ENCODE measurements at regions not wholly inside any gene's neighbourhood (a gene's known extent, or its start where the extent isn't known, plus 50 kb on each side); places are given as distances from the start of the nearest gene placed in this dataset.

DNA sequence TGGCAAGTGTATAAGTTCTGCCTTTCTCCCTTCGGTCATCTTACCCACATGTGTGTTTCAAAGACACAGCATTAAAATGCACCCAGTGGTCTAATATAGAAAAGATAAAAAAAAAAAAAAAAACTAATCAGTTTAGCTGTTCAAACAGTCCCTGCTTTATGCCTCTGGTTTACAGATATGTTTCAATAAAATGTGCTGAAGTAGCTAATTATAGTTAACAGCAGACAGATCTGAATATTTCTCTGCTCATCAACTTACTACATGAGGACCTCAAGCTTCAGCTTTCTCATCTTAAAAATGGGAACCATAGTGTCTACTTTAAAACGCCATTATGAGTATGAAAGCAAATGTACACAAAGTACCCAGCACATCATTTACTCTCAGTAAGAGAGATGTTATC lies 280.6 kb upstream of the DEFB112 start:
- no peak for DNase-seq
- 72% methylated on average over 2 of the region's 2 CpGs for WGBS (ENCODE audit: insufficient coverage, low lambda C conversion rate)
- Histone ChIP-seq H3K36me3 (ENCODE audit: control insufficient read depth, insufficient read depth, low read length) (no peaks in the 10 kb centered on the region), H3K4me3 (ENCODE audit: low read length) (no peak overlapping the region), H3K27ac (ENCODE audit: low read length) (no peak overlapping the region), H3K4me1 (ENCODE audit: control insufficient read depth, insufficient read depth, low read length) (no peaks in the 10 kb centered on the region), H3K27me3 (ENCODE audit: control insufficient read depth, insufficient read depth, low read length) (no peaks in the 10 kb centered on the region), H3K9me3 (ENCODE audit: control insufficient read depth, low read depth, low read length) (no peaks in the 10 kb centered on the region)

GRCh38 chr6:50330963-50331362 lies 281.2 kb upstream of the DEFB112 start:
- DNase-seq = no peak
- H3K4me1 ChIP-seq (ENCODE audit: control insufficient read depth, insufficient read depth, low read length) = no peaks in the 10 kb centered on the region
- no peak overlapping the region for H3K27ac ChIP-seq (ENCODE audit: low read length)
- H3K9me3 ChIP-seq (ENCODE audit: control insufficient read depth, low read depth, low read length) = no peaks in the 10 kb centered on the region
- no peaks in the 10 kb centered on the region for H3K36me3 ChIP-seq (ENCODE audit: control insufficient read depth, insufficient read depth, low read length)
- H3K4me3 ChIP-seq (ENCODE audit: low read length) = no peak overlapping the region
- no peaks in the 10 kb centered on the region for H3K27me3 ChIP-seq (ENCODE audit: control insufficient read depth, insufficient read depth, low read length)
- WGBS (ENCODE audit: insufficient coverage, low lambda C conversion rate) = no CpG with 5 or more reads among the region's 3 CpGs

GRCh38 chr6:50333696-50334095 lies 284.0 kb upstream of the DEFB112 start:
- Histone ChIP-seq H3K9me3 (ENCODE audit: control insufficient read depth, low read depth, low read length) (no peaks in the 10 kb centered on the region), H3K27ac (ENCODE audit: low read length) (no peak overlapping the region), H3K4me1 (ENCODE audit: control insufficient read depth, insufficient read depth, low read length) (no peaks in the 10 kb centered on the region), H3K4me3 (ENCODE audit: low read length) (no peak overlapping the region), H3K27me3 (ENCODE audit: control insufficient read depth, insufficient read depth, low read length) (no peaks in the 10 kb centered on the region), H3K36me3 (ENCODE audit: control insufficient read depth, insufficient read depth, low read length) (no peaks in the 10 kb centered on the region)
- DNase-seq = no peak
- WGBS (ENCODE audit: insufficient coverage, low lambda C conversion rate) = 100% methylated on average over 1 of the region's 4 CpGs

- H3K4me3 ChIP-seq (ENCODE audit: low read length) = no peak overlapping the region
- H3K9me3 ChIP-seq (ENCODE audit: control insufficient read depth, low read depth, low read length) = no peaks in the 10 kb centered on the region
- no peak overlapping the region for H3K27ac ChIP-seq (ENCODE audit: low read length)
- no peak for DNase-seq
- H3K27me3 ChIP-seq (ENCODE audit: control insufficient read depth, insufficient read depth, low read length) = no peaks in the 10 kb centered on the region
- H3K36me3 ChIP-seq (ENCODE audit: control insufficient read depth, insufficient read depth, low read length) = no peaks in the 10 kb centered on the region
- 20% methylated on average over 1 of the region's 3 CpGs for WGBS (ENCODE audit: insufficient coverage, low lambda C conversion rate)
- H3K4me1 ChIP-seq (ENCODE audit: control insufficient read depth, insufficient read depth, low read length) = no peaks in the 10 kb centered on the region
Observed at GRCh38 chr6:50337532-50338122, 287.9 kb upstream of the DEFB112 start.

GRCh38 chr6:50353603-50354002 lies 303.9 kb upstream of the DEFB112 start:
- no peak for DNase-seq
- no peak overlapping the region for H3K4me3 ChIP-seq (ENCODE audit: low read length)
- WGBS (ENCODE audit: insufficient coverage, low lambda C conversion rate) = no CpG with 5 or more reads among the region's 1 CpG
- no peak overlapping the region for H3K27ac ChIP-seq (ENCODE audit: low read length)
- H3K36me3 ChIP-seq (ENCODE audit: control insufficient read depth, insufficient read depth, low read length) = no peaks in the 10 kb centered on the region
- no peaks in the 10 kb centered on the region for H3K4me1 ChIP-seq (ENCODE audit: control insufficient read depth, insufficient read depth, low read length)
- no peaks in the 10 kb centered on the region for H3K9me3 ChIP-seq (ENCODE audit: control insufficient read depth, low read depth, low read length)
- H3K27me3 ChIP-seq (ENCODE audit: control insufficient read depth, insufficient read depth, low read length) = no peaks in the 10 kb centered on the region

DNA sequence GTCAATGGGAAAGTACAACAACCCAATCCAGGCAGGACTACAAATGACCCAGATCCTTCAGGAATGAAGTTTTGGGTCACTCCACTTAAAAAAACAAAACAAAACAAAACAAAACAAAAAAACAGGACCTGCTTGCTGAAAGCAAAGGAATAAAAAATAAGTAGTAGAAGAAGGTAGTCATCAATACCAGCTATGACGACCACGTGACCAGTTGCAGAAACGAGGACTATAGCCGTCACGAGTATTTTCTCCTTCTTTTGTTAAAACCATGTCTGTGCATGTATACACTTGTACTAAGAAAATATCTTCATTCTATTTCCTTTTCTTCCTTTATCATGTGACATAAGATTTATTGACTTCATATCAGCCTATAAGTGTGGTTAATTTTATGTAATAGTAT lies 308.4 kb upstream of the DEFB112 start:
- H3K4me3 ChIP-seq (ENCODE audit: low read length) = no peak overlapping the region
- no peak for DNase-seq
- H3K27ac ChIP-seq (ENCODE audit: low read length) = no peak overlapping the region
- H3K9me3 ChIP-seq (ENCODE audit: control insufficient read depth, low read depth, low read length) = no peaks in the 10 kb centered on the region
- no peaks in the 10 kb centered on the region for H3K27me3 ChIP-seq (ENCODE audit: control insufficient read depth, insufficient read depth, low read length)
- no peaks in the 10 kb centered on the region for H3K36me3 ChIP-seq (ENCODE audit: control insufficient read depth, insufficient read depth, low read length)
- no peaks in the 10 kb centered on the region for H3K4me1 ChIP-seq (ENCODE audit: control insufficient read depth, insufficient read depth, low read length)
- WGBS (ENCODE audit: insufficient coverage, low lambda C conversion rate) = 94% methylated on average over 3 of the region's 5 CpGs

- Histone ChIP-seq H3K4me3 (ENCODE audit: low read length) (no peak overlapping the region), H3K9me3 (ENCODE audit: control insufficient read depth, low read depth, low read length) (no peaks in the 10 kb centered on the region), H3K27me3 (ENCODE audit: control insufficient read depth, insufficient read depth, low read length) (no peaks in the 10 kb centered on the region), H3K4me1 (ENCODE audit: control insufficient read depth, insufficient read depth, low read length) (no peaks in the 10 kb centered on the region), H3K36me3 (ENCODE audit: control insufficient read depth, insufficient read depth, low read length) (no peaks in the 10 kb centered on the region), H3K27ac (ENCODE audit: low read length) (no peak overlapping the region)
- no peak for DNase-seq
- 100% methylated on average over 2 of the region's 4 CpGs for WGBS (ENCODE audit: insufficient coverage, low lambda C conversion rate)
Observed at GRCh38 chr6:50361641-50362331, 312.1 kb upstream of the DEFB112 start.

DNA sequence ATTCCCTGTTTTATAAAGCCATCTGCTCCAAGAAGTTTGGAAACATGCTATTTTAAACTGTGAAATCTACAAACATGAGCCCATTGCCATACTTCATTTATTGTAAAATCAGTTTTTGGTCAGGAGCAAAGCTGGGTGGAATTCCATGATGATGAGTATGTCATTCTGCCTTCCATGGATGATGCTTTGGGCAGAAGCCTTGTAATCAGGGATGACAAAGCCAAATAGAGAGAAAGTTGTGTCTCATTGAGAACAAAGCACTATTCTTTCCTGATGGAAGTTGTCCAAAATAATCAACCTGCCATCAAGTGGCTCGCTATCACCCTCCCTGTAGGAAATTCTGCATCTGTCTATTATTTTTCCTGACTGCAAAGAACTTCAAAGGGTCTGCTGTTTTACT lies 313.0 kb upstream of the DEFB112 start:
- H3K27me3 ChIP-seq (ENCODE audit: control insufficient read depth, insufficient read depth, low read length) = no peaks in the 10 kb centered on the region
- H3K36me3 ChIP-seq (ENCODE audit: control insufficient read depth, insufficient read depth, low read length) = no peaks in the 10 kb centered on the region
- WGBS (ENCODE audit: insufficient coverage, low lambda C conversion rate) = 67% methylated on average over 1 of the region's 1 CpG
- DNase-seq = no peak
- H3K9me3 ChIP-seq (ENCODE audit: control insufficient read depth, low read depth, low read length) = no peaks in the 10 kb centered on the region
- no peak overlapping the region for H3K27ac ChIP-seq (ENCODE audit: low read length)
- H3K4me1 ChIP-seq (ENCODE audit: control insufficient read depth, insufficient read depth, low read length) = no peaks in the 10 kb centered on the region
- no peak overlapping the region for H3K4me3 ChIP-seq (ENCODE audit: low read length)

GRCh38 chr6:50369996-50370395 lies 320.3 kb upstream of the DEFB112 start:
- Histone ChIP-seq H3K9me3 (ENCODE audit: control insufficient read depth, low read depth, low read length) (no peaks in the 10 kb centered on the region), H3K27ac (ENCODE audit: low read length) (no peak overlapping the region), H3K36me3 (ENCODE audit: control insufficient read depth, insufficient read depth, low read length) (no peaks in the 10 kb centered on the region), H3K4me3 (ENCODE audit: low read length) (no peak overlapping the region), H3K4me1 (ENCODE audit: control insufficient read depth, insufficient read depth, low read length) (no peaks in the 10 kb centered on the region), H3K27me3 (ENCODE audit: control insufficient read depth, insufficient read depth, low read length) (no peaks in the 10 kb centered on the region)
- no peak for DNase-seq

DNA sequence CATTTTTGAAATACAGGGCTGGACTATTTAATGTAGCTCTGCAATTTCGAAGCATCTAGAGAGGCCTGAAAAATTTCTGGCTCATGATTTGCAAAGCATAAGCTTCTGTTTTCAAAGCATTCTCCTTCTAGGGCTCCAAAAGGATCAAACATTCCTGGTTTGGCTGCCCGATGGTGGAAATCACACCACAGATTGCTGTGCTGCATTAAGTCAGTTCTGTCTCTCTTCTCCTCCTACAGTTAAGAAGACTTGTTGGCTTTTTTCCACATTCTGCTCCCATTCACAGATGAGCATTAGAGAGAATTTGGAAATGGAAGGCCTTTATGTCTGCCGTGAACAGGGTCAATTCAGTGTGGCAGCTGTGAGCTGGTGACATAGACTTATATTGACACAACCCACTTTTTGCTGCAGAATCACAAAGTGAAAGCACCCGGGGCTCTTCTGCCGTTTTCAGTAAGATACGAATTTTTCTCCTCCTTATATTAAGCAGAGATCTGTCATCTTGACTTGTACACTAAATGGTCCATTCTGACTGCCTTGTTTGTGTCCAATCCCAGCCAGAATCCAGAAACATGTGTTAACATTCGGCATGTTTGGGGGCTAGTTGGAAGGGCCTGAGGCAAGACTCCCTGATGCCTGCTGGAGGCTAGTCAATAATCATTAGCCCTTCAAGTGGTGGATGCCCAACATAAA lies 330.8 kb upstream of the DEFB112 start:
- no peak overlapping the region for H3K4me3 ChIP-seq (ENCODE audit: low read length)
- H3K9me3 ChIP-seq (ENCODE audit: control insufficient read depth, low read depth, low read length) = peaks cover under 1% of the 10 kb centered on the region
- no peaks in the 10 kb centered on the region for H3K4me1 ChIP-seq (ENCODE audit: control insufficient read depth, insufficient read depth, low read length)
- no peaks in the 10 kb centered on the region for H3K36me3 ChIP-seq (ENCODE audit: control insufficient read depth, insufficient read depth, low read length)
- no peak for DNase-seq
- no peak overlapping the region for H3K27ac ChIP-seq (ENCODE audit: low read length)
- no CpG with 5 or more reads among the region's 7 CpGs for WGBS (ENCODE audit: insufficient coverage, low lambda C conversion rate)
- no peaks in the 10 kb centered on the region for H3K27me3 ChIP-seq (ENCODE audit: control insufficient read depth, insufficient read depth, low read length)

DNA sequence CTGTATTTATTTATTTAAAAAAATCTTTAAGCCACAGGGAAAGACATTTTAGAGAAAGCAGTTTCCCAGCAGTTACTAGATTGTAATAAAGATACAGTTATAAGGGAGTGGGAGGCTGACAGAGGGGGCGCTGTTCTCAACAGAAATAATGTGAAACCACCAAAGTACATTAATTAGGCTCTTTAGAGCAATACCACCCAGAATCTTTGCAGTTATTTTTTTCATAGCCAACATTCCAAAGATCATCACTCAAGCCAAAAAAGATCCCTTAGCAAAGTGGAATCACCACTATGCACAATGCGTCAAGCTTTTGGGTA lies 331.3 kb upstream of the DEFB112 start:
- Histone ChIP-seq H3K27ac (ENCODE audit: low read length) (no peak overlapping the region), H3K27me3 (ENCODE audit: control insufficient read depth, insufficient read depth, low read length) (no peaks in the 10 kb centered on the region), H3K4me1 (ENCODE audit: control insufficient read depth, insufficient read depth, low read length) (no peaks in the 10 kb centered on the region), H3K9me3 (ENCODE audit: control insufficient read depth, low read depth, low read length) (no peaks in the 10 kb centered on the region), H3K4me3 (ENCODE audit: low read length) (no peak overlapping the region), H3K36me3 (ENCODE audit: control insufficient read depth, insufficient read depth, low read length) (no peaks in the 10 kb centered on the region)
- no CpG with 5 or more reads among the region's 2 CpGs for WGBS (ENCODE audit: insufficient coverage, low lambda C conversion rate)
- no peak for DNase-seq

Measured in large intestine (tissue), 3 donors.